ENCODE measurements at regions not wholly inside any gene's neighbourhood (a gene's known extent, or its start where the extent isn't known, plus 50 kb on each side); places are given as distances from the start of the nearest gene placed in this dataset.

DNA sequence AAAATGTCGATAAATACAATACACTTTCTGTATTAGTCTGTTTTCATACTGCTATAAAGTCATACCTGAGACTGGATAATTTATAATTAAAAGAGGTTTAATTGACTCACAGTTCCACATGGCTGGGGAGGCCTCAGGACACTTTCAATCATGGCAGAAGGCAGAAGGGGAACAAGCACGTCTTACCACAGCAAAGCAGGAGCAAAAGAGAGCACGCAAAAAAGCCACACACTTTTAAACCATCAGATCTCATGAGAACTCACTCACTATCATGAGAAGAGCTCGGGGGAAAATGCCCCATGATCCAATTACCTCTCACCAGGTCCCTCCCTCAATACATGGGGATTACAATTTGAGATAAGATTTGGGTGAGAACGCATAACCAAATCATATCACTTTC lies 256.7 kb downstream of the ANAPC1 start:
- TF ChIP-seq, protein P1, sequence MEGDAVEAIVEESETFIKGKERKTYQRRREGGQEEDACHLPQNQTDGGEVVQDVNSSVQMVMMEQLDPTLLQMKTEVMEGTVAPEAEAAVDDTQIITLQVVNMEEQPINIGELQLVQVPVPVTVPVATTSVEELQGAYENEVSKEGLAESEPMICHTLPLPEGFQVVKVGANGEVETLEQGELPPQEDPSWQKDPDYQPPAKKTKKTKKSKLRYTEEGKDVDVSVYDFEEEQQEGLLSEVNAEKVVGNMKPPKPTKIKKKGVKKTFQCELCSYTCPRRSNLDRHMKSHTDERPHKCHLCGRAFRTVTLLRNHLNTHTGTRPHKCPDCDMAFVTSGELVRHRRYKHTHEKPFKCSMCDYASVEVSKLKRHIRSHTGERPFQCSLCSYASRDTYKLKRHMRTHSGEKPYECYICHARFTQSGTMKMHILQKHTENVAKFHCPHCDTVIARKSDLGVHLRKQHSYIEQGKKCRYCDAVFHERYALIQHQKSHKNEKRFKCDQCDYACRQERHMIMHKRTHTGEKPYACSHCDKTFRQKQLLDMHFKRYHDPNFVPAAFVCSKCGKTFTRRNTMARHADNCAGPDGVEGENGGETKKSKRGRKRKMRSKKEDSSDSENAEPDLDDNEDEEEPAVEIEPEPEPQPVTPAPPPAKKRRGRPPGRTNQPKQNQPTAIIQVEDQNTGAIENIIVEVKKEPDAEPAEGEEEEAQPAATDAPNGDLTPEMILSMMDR (conservative IDR thresholded peaks at IDR 0.05 in 1 of 2, IDR thresholded peaks at IDR 0.05 in 1 of 2; ENCODE audit: low read depth in 1 of 2, low read length in 2 of 2), result no peak
- no peak for TF ChIP-seq EZH2 (IDR thresholded peaks at IDR 0.05; ENCODE audit: low read length, missing control alignments)
